D721Med (cell line): ENCODE measurements at regions not wholly inside any gene's neighbourhood (a gene's known extent, or its start where the extent isn't known, plus 50 kb on each side); places are given as distances from the start of the nearest gene placed in this dataset.

Experiments used
- DNase-seq: peaks from one replicate; pipeline ENCODE4 v3.0.0; 2011; ENCODE audit warnings: low spot score; ENCODE audit not compliant: insufficient read length
- FAIRE-seq: peaks from 2 replicates; lab custom pipeline; 2011; peaks lifted over from hg19 to GRCh38; lab: Jason Lieb, UNC
- TF ChIP-seq, protein P1 (sequence below): IDR thresholded peaks from 2 replicates; pipeline ENCODE4 v1.5.1; 2012; ENCODE audit warnings: mild to moderate bottlenecking, control low read depth; ENCODE audit not compliant: insufficient read depth; ENCODE audit errors: missing control alignments

DNA sequence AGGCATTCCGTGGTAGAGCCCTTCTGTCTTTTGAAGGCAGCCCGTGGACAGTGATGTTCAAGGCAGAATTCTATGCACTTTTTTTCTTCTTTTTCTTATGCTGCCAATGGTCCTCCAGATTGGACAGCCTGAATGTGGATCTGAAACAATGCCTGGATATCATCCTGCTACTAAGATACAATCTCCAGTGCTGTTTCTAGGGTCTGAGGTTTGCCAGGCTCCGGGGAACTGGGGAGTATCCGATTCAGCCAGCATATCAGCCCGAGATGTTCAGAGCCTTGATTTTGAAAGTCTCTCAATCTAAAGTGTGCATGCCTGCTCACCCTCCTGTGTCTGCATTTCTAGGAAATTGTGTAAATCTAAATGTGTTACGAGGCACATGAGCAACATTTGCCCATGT lies 103.8 kb upstream of the WWC1 start:
- FAIRE-seq: no peak

DNA sequence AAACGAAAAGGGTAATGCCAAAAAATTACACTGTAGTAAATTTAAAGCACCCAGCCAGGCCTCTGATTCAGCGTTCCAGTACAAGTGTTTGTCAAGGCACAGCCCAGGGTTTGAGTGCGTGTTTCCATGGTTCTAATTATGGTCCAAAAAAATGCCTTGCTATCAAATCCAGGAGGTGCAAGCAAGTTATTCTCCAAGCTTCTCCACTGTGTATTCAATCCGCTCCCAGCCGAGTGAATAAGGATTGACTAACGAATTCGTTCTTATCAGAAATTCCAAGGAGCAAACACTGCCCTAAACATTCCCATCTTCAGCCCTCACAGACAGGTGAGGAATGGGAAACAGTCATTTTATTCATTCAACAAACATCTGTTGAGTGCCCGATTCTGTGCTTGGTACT lies 103.3 kb upstream of the WWC1 start:
- DNase-seq (no peak), FAIRE-seq (no peak)
- TF ChIP-seq, protein P1, sequence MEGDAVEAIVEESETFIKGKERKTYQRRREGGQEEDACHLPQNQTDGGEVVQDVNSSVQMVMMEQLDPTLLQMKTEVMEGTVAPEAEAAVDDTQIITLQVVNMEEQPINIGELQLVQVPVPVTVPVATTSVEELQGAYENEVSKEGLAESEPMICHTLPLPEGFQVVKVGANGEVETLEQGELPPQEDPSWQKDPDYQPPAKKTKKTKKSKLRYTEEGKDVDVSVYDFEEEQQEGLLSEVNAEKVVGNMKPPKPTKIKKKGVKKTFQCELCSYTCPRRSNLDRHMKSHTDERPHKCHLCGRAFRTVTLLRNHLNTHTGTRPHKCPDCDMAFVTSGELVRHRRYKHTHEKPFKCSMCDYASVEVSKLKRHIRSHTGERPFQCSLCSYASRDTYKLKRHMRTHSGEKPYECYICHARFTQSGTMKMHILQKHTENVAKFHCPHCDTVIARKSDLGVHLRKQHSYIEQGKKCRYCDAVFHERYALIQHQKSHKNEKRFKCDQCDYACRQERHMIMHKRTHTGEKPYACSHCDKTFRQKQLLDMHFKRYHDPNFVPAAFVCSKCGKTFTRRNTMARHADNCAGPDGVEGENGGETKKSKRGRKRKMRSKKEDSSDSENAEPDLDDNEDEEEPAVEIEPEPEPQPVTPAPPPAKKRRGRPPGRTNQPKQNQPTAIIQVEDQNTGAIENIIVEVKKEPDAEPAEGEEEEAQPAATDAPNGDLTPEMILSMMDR: no peak

More for the DNA sequence above, 103.8 kb upstream of the WWC1 start:
- DNase-seq: no peak
- TF ChIP-seq, protein P1: no peak

DNA sequence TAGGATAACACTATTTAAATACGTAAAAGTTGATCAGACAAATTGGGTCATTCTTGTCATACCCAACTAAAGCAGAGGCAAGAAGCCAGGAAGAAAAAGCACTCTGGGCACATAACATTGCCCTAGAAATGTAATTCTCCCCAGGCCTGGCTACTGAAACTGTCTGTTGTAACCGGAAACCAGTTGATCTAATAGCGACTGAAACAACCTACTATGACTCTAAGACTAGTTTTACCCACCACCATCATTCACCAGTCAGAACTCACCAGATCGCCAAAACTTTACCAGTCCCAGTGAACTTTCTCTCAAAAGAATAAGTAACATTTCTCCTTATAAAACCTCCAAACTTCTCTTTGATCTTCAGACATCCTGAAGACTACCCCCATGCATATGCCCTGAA lies 99.3 kb upstream of the WWC1 start:
- TF ChIP-seq, protein P1: no peak
- DNase-seq: no peak
- no peak for FAIRE-seq

DNA sequence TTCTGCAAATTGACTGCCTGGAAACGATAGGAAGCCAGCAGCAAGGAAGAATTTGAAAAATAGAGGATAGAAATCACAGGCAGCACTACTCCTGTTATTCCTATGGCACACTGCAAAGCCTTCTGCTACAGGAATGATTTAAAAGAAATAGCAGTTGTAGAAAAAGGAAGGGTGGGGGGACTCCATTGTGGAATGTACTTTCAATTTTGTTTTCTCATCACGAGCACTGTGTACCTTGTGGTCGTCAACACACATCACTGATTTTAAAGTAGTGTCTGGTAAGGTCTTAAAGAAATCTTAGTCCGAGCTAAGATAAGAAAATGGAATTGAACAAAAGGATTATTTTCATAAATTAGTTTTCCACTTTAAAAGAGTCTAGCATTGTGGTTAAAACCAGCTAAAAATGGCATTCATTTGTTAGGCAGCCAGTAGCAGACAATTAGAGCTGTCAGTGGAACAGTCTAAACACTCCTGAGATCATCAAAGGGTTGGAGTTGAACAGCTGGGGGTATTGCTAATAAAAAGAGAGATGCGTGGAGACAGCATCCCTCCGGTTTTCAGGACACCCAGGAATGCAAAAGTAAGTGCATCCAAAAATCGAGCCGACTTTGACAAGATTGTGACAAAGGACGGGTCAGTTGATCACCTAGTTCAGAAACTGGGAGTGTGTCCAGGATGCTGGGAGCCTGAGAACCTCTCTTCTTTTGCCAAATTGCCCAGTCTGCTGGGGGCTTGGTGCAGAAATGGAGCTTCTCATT lies 97.8 kb upstream of the WWC1 start:
- DNase-seq (no peak), FAIRE-seq (no peak)
- TF ChIP-seq, protein P1: no peak

DNA sequence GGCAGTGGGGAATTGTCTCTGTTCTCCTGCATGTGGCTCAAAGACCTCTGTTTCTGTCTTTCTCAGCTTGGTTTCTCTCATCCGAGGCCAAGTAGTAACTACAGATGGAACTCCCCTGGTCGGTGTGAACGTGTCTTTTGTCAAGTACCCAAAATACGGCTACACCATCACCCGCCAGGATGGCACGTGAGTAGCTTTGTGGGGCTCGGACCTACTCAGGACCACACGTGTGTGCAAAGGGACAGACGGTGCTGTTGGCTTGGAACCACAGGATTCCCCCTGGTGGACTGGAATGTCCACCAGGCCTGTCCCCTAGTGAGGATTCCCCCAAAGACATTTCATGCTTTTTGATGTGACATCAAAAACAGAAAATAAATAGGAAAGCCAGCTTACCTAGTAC lies 96.3 kb upstream of the WWC1 start:
- no peak for DNase-seq
- TF ChIP-seq, protein P1: no peak
- no peak for FAIRE-seq

DNA sequence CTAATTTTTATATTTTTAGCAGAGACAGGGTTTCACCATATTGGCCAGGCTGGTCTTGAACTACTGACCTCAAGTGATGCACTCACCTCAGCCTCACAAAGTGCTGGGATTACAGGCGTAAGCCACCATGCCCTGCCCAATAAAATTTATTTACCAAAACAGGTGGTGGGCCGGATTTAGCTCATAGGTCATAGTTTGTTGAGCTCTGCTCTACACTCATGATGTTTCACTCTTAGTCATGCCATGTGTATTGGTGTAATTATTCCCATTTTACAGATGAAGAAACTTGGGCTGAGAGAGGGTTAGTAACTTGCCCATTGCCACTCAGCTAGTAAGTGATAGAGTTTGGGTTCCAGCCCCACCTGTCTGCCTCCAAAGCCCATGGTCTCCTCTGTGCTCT lies 93.1 kb upstream of the WWC1 start:
- no peak for DNase-seq
- no peak for FAIRE-seq
- TF ChIP-seq, protein P1: no peak

DNA sequence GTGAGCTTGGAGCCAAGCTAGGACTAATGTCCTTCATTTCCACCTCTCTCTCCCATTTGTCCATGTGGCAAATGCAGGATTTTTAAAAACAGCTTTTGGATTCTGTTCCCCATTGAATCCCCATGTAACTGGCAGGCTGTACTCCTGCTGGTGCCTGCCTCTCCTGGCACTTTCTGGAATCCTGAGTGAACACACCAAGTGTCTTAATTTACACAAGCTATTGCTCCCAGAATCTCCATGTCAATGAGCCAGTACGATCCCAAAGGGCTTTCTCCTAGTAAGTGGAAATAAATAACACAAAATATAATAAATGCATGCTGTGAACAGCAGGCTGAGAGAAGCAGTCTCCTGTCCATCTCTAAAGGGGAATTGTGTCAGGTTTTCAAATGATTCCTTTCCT lies 88.4 kb upstream of the WWC1 start:
- FAIRE-seq: no peak
- no peak for DNase-seq
- TF ChIP-seq, protein P1: no peak
